ENCODE measurements at regions not wholly inside any gene's neighbourhood (a gene's known extent, or its start where the extent isn't known, plus 50 kb on each side); places are given as distances from the start of the nearest gene placed in this dataset.

GRCh38 chr5:18761801-18762200, 1127.5 kb downstream of the TAF11L14 start:
- H3K9me3 ChIP-seq (ENCODE audit: low read length) = no peaks in the 10 kb centered on the region
- WGBS (ENCODE audit: low lambda C conversion rate) = 80% methylated on average over 1 of the region's 1 CpG
- no peak overlapping the region for H3K9ac ChIP-seq (ENCODE audit: insufficient read depth, low read depth, low read length)
- H3K27ac ChIP-seq (ENCODE audit: extremely low read length, insufficient read depth, low read length) = no peak overlapping the region
- FAIRE-seq = no peak
- POLR2A ChIA-PET = no interaction called here
- no peaks in the 10 kb centered on the region for H3K79me2 ChIP-seq (ENCODE audit: insufficient read depth, low read length)
- intact Hi-C loops (cut with micrococcal nuclease; ENCODE audit: unreplicated experiment) = no loop called here
- H3K4me1 ChIP-seq (ENCODE audit: insufficient read depth, low read length) = no peaks in the 10 kb centered on the region
- H3K36me3 ChIP-seq (replicated peaks in 1 of 2; ENCODE audit: control insufficient read depth in 1 of 2, insufficient read depth in 2 of 2, low read length in 2 of 2) = no peaks in the 10 kb centered on the region
- in situ Hi-C loops (cut with HindIII; ENCODE audit: extremely low pct_ligation_motif_present, low pct_unique_long_range_greater_than_20kb) = no loop called here
- DNase-seq (ENCODE audit: low spot score) = no peak
- CTCF ChIA-PET (ENCODE audit: low intra/inter-chr PET ratio, low total read pairs) = no interaction called here
- BruUV-seq (replicated peaks) = no TSS peak
- H3K27me3 ChIP-seq (ENCODE audit: control insufficient read depth in 1 of 2, insufficient read depth in 2 of 2, low read length in 2 of 2) = no peaks in the 10 kb centered on the region
- H4K20me1 ChIP-seq (ENCODE audit: insufficient read depth, low read length) = no peaks in the 10 kb centered on the region
- no peak for ATAC-seq
- TF ChIP-seq HDAC6 (IDR thresholded peaks at IDR 0.05; ENCODE audit: low read depth, low read length) (no peak), ZBTB1 (CRISPR knock-in tag; IDR thresholded peaks at IDR 0.05; ENCODE audit: borderline replicate concordance) (no peak), MIER2 (CRISPR knock-in tag; IDR thresholded peaks at IDR 0.05) (no peak), ZNF567 (CRISPR knock-in tag; IDR thresholded peaks at IDR 0.05; ENCODE audit: borderline replicate concordance) (no peak), GATA4 (IDR thresholded peaks at IDR 0.05; ENCODE audit: borderline replicate concordance, low read depth) (no peak), ETS1 (CRISPR knock-in tag; IDR thresholded peaks at IDR 0.05) (no peak), ZSCAN9 (CRISPR knock-in tag; IDR thresholded peaks at IDR 0.05; ENCODE audit: borderline replicate concordance) (no peak), HDAC1 (CRISPR knock-in tag; IDR thresholded peaks at IDR 0.05) (no peak), RXRB (CRISPR knock-in tag; IDR thresholded peaks at IDR 0.05; ENCODE audit: borderline replicate concordance) (no peak), SMAD3 (CRISPR knock-in tag; IDR thresholded peaks at IDR 0.05) (no peak), NFE2L1 (CRISPR knock-in tag; IDR thresholded peaks at IDR 0.05; ENCODE audit: borderline replicate concordance) (no peak), FOXK1 (CRISPR knock-in tag; IDR thresholded peaks at IDR 0.05; ENCODE audit: borderline replicate concordance, low read depth) (no peak), ZKSCAN1 (IDR thresholded peaks at IDR 0.05; ENCODE audit: low read length) (no peak), SIX4 (CRISPR knock-in tag; IDR thresholded peaks at IDR 0.05) (no peak), XRCC5 (optimal IDR thresholded peaks at IDR 0.05; ENCODE audit: low read length) (no peak), ZNF512B (CRISPR knock-in tag; IDR thresholded peaks at IDR 0.05; ENCODE audit: borderline replicate concordance) (no peak)
- no peak overlapping the region for H2AFZ ChIP-seq (ENCODE audit: low read length)
- no peak overlapping the region for H3K4me3 ChIP-seq (replicated peaks in 1 of 3; ENCODE audit: insufficient read depth in 1 of 3, low read depth in 2 of 3, low read length in 3 of 3)
- no peak overlapping the region for H3K4me2 ChIP-seq (ENCODE audit: low read depth, low read length)

All from HepG2 (cell line).